CD1c-positive myeloid dendritic cell (primary cell): ENCODE measurements at regions not wholly inside any gene's neighbourhood (a gene's known extent, or its start where the extent isn't known, plus 50 kb on each side); places are given as distances from the start of the nearest gene placed in this dataset.

Source experiments
- DNase-seq: peaks from one replicate; pipeline ENCODE4 v3.0.0-alpha.2; 2016; ENCODE audit errors: extremely low spot score

DNA sequence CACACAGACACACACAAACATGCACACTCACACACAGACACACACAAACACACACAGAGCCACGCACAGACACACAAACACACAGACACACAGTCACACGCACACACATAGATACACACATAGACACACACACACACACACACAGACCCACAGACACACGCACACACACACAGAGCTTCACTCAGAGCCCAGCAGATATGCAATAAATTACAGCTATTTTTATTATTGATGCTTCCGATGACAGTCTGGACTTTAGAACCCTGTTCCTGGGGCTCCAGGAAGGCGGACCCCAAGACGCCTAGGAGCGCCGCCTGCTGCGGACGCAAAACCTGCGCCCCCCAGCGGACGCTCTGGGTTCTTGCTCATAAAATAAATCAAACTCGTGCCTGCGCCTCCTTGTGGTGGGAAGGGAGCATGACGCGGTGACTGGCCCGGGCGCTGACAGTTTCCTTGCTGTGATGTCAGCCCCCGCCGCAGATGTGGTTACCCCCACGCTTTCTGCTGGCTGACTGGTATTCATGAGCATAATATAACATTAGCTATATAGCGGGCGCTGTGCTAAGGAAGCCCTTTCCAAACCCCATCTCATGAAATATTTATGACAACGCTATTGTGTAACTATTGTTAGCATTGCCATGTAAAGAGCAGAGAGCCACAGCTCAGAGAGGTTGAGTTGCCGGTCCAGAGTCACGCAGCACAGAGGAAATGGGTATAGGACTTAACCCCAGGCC is 64.4 kb upstream of the TM9SF2 start:
- peak; percentile 99 for DNase-seq

GRCh38 chr13:99439048-99439447 is 62.2 kb upstream of the TM9SF2 start:
- no peak for DNase-seq

GRCh38 chr13:99439850-99440604 is 61.2 kb upstream of the TM9SF2 start:
- DNase-seq = no peak

DNA sequence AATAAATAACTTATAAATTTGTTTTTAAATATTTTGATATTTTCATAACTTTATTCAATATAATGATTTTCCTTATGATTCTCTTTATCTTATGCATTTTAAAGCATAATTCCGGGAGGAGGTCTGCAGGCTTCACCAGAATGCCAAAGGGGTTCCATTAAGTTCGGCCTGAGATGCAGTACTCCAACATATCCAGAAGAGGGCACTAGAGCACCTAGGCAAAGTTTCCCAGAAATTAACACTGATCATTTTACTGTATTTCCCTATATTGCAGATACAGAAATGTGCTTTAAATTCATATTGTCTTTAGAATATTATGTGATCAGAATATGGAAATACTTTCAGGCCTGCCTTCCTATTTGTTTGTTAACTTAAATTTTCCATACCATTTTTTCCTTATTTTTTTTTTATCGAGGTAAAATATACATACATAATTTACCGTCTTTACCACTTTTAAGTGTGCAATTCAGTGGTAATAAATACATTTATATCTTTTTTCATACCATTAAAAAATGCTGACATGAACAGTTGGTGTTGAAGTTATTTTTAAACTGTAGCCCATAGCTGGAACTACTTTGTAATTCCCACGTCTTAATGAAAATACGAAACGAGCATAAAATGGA is 58.9 kb upstream of the TM9SF2 start:
- DNase-seq = peak; percentile 83

GRCh38 chr13:99446242-99446641 is 55.0 kb upstream of the TM9SF2 start:
- no peak for DNase-seq

GRCh38 chr13:99448546-99448945 is 52.7 kb upstream of the TM9SF2 start:
- no peak for DNase-seq

DNA sequence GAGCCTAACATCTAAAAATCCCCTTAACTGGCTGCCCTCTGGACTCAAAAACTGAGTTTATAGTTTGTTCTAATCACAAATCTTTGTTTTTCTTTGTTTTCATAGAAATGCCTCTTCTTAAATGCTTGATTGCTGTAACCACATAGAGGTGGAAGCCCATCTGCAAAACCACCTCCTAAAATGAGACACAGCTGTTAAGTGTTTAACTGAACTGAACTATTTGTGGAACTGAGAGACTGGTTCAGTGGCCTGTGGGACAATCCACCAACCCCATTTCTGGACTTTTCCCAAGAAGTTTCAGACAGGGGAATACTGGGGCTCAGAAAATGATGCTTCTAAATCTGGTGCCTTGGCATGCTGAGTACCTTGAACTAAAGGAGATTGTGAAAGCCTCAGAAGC is 50.9 kb upstream of the TM9SF2 start:
- no peak for DNase-seq
